NOMO-1 treated with DMSO at 0.1 percent for 48 hours (cell line): ENCODE measurements at regions not wholly inside any gene's neighbourhood (a gene's known extent, or its start where the extent isn't known, plus 50 kb on each side); places are given as distances from the start of the nearest gene placed in this dataset.
A peak's percentile ranks its signal among the peaks of the same experiment; 100 is the strongest.

Experiments used
- DNase-seq: peaks from one replicate; lab custom pipeline; 2025; ENCODE audit not compliant: unreplicated experiment; lab: John Stamatoyannopoulos, UW

- DNase-seq: peak; percentile 78
Measured at GRCh38 chr12:69059465-69060457, 126.8 kb upstream of the CPM start.

GRCh38 chr12:69061574-69061973 is 128.6 kb upstream of the CPM start:
- no peak for DNase-seq

- DNase-seq: no peak
Measured at GRCh38 chr12:69062621-69063237, 129.8 kb upstream of the CPM start.

GRCh38 chr12:69064734-69065443 is 131.9 kb upstream of the CPM start:
- no peak for DNase-seq

GRCh38 chr12:69065775-69066174 is 132.8 kb upstream of the CPM start:
- DNase-seq: no peak

GRCh38 chr12:69066492-69067373 is 133.8 kb upstream of the CPM start:
- DNase-seq: no peak

- no peak for DNase-seq
Measured at GRCh38 chr12:69067713-69068112, 134.7 kb upstream of the CPM start.

GRCh38 chr12:69068448-69068847 is 135.5 kb upstream of the CPM start:
- peak; percentile 48 for DNase-seq

GRCh38 chr12:69069479-69069878 is 136.5 kb upstream of the CPM start:
- no peak for DNase-seq

- DNase-seq: peak; percentile 47
Measured at GRCh38 chr12:69070319-69071090, 137.5 kb upstream of the CPM start.

- no peak for DNase-seq
Measured at GRCh38 chr12:69071091-69071370, 138.1 kb upstream of the CPM start.

- DNase-seq: no peak
Measured at GRCh38 chr12:69073035-69073434, 140.1 kb upstream of the CPM start.

GRCh38 chr12:69074556-69075349 is 141.8 kb upstream of the CPM start:
- no peak for DNase-seq

- DNase-seq: no peak
Measured at GRCh38 chr12:69083689-69084088, 150.7 kb upstream of the CPM start.

- DNase-seq: no peak
Measured at GRCh38 chr12:69084816-69085378, 151.9 kb upstream of the CPM start.

GRCh38 chr12:69085852-69086251 is 152.9 kb upstream of the CPM start:
- DNase-seq: no peak

- no peak for DNase-seq
Measured at GRCh38 chr12:69087986-69088385, 151.4 kb upstream of the CPSF6 start.

GRCh38 chr12:69090722-69091121 is 148.6 kb upstream of the CPSF6 start:
- DNase-seq: no peak

GRCh38 chr12:69091442-69092017 is 147.8 kb upstream of the CPSF6 start:
- DNase-seq: no peak
